AG04449 (cell line): ENCODE measurements at regions not wholly inside any gene's neighbourhood (a gene's known extent, or its start where the extent isn't known, plus 50 kb on each side); places are given as distances from the start of the nearest gene placed in this dataset.

Experiments
- CTCF ChIA-PET: fragments of 350-600 bp; formaldehyde crosslinking; extraction: SDS; loops from one replicate; lab custom pipeline; 2021; ENCODE audit warnings: antibody characterized with exemption; lab: Yijun Ruan, JAX
- POLR2A ChIA-PET: fragments of 400-600, 350-600 bp; formaldehyde crosslinking; extraction: SDS; loops from one replicate; lab custom pipeline; 2020; ENCODE audit warnings: antibody characterized with exemption, inconsistent platforms; lab: Yijun Ruan, JAX
- DNase-seq: peaks from one replicate; pipeline ENCODE4 v3.0.0-alpha.2; 2010; ENCODE audit warnings: low read depth, low spot score
- H3K4me3 ChIP-seq: 2 replicates; pipeline ENCODE4 v1.5.1; 2011; ENCODE audit warnings: low read depth, mild to moderate bottlenecking, control low read depth, low read length
- CTCF ChIP-seq: IDR thresholded peaks from one replicate; pipeline ENCODE4 v1.5.1; 2011; ENCODE audit warnings: mild to moderate bottlenecking, moderate library complexity, low read length, control low read depth, inconsistent platforms; ENCODE audit not compliant: insufficient read depth; ENCODE audit errors: missing control alignments

- no peak for TF ChIP-seq CTCF
- POLR2A ChIA-PET: no interaction called here
- no peak for DNase-seq
- H3K4me3 ChIP-seq: no peak overlapping the region
- CTCF ChIA-PET: no interaction called here
These were observed 225.1 kb downstream of the TMEM182 start for GRCh38 chr2:102986826-102987490.

GRCh38 chr2:102992607-102993006 lies 230.8 kb downstream of the TMEM182 start:
- DNase-seq: no peak
- POLR2A ChIA-PET: no interaction called here
- no peak overlapping the region for H3K4me3 ChIP-seq
- CTCF ChIA-PET: no interaction called here
- TF ChIP-seq CTCF: no peak

DNA sequence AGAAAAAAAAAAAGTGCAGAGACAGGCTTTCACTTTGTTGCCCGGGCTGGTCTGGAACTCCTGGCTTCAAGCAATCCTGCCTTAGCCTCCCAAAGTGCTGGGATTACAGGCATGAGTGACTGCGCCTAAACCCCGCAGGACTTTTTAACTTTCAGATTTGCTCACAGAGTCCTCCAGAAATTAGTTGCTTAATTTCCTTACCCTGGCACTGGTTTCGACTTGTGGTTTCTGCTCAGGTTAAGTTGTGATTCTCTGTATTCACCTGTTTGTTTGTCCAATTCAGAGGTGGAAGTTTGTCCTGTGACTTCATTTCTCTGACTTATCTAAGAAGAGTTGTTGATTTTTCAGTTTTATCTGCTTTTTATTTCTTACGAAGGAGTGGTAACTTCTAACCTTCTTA lies 238.1 kb downstream of the TMEM182 start:
- no peak for DNase-seq
- CTCF ChIA-PET: no interaction called here
- no peak for TF ChIP-seq CTCF
- H3K4me3 ChIP-seq: no peak overlapping the region
- POLR2A ChIA-PET: no interaction called here

DNA sequence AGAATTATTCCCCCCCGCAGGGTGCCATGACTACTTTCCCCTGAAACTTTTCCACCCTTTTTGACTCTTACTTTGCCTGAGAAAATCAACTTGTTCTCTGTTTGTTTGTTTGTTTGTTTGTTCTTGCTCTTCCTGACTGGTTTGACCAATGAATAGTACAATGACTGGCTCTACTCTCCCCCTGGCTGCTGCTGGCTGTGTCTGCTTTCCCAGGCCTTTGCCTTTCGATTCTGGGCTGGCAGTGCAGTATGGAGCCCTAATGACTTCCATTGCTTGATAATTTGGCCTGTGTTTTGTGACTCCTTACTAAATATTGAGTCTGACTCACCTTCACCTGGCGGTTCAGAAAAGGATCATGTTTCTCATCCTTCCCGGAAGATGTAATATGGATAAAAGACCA lies 241.1 kb downstream of the TMEM182 start:
- ChIA-PET POLR2A (no interaction called here), CTCF (no interaction called here)
- TF ChIP-seq CTCF: no peak
- DNase-seq: no peak
- H3K4me3 ChIP-seq: no peak overlapping the region

GRCh38 chr2:103003750-103004260 lies 242.0 kb downstream of the TMEM182 start:
- ChIA-PET CTCF (no interaction called here), POLR2A (no interaction called here)
- no peak for DNase-seq
- no peak overlapping the region for H3K4me3 ChIP-seq
- TF ChIP-seq CTCF: no peak

DNA sequence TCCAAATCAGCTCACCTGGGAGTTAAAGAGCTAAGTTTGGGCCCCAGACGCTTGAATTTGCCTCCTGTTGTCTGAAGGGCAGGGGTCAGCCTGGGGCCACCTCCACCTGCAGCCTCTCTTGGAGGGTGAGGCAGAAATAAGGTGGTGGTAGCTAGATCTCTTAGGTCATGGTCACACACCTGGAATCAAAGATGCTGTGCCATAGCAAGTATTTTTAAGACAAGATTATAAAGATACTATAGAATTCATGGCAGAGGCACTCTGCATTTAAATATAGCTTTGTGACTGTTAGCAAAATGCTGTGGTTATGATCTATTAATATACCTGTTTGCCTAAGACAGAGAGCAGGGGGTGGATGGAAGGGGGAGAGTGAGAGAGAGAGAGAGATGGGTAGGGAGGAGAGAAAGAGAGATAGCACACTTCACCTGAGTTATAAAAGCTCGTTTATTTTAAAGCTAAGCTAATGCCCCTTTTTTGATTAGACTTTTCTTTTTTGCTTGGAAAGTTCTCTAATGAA lies 242.7 kb downstream of the TMEM182 start:
- CTCF ChIA-PET: no interaction called here
- no peak overlapping the region for H3K4me3 ChIP-seq
- no peak for DNase-seq
- POLR2A ChIA-PET: no interaction called here
- TF ChIP-seq CTCF: no peak
